ENCODE measurements at regions not wholly inside any gene's neighbourhood (a gene's known extent, or its start where the extent isn't known, plus 50 kb on each side); places are given as distances from the start of the nearest gene placed in this dataset.

DNA sequence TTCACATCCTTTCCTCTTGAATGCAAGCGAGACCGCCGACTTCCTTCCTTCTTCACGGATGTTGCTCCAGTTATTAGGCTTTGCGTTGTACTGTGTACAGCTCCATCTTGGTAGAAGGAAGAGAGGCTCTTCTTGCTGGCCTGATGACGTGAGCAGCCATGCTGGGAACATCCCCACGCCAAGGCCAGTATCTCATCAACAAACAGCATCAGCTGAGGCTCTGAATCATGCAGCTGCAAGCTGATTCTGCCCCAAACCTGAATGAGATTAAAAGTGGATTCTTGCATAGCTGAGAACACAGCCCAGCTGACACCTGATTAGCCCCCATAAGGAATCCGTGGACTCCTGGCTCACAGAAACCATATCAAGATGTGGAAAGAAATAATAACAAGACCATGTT, 809.6 kb downstream of the EFNB2 start:
- Mint-ChIP-seq H3K4me3 (no peak overlapping the region), H3K36me3 (ENCODE audit: low read depth) (no peaks in the 10 kb centered on the region), H3K27me3 (ENCODE audit: insufficient read depth, low read depth, poor library complexity) (no peaks in the 10 kb centered on the region), H3K4me1 (no peaks in the 10 kb centered on the region), H3K9me3 (no peaks in the 10 kb centered on the region), H3K27ac (no peak overlapping the region)
- Histone ChIP-seq H3F3A (replicated peaks; ENCODE audit: low read depth) (no peaks in the 10 kb centered on the region), H3K27me3 (ENCODE audit: insufficient read depth) (no peaks in the 10 kb centered on the region), H3K4me2 (no peak overlapping the region), H2AFZ (no peak overlapping the region), H4K20me1 (replicated peaks; ENCODE audit: insufficient read depth) (no peaks in the 10 kb centered on the region), H3K9me2 (ENCODE audit: insufficient read depth) (peaks cover 11% of the 10 kb centered on the region; the same call in 1 of the 2 replicates), H3K4me1 (ENCODE audit: insufficient read depth) (no peaks in the 10 kb centered on the region), H3K79me2 (replicated peaks; ENCODE audit: insufficient read depth) (no peaks in the 10 kb centered on the region), H3K27ac (ENCODE audit: low read depth) (no peak overlapping the region), H3K4me3 (no peak overlapping the region), H3K36me3 (ENCODE audit: insufficient read depth) (no peaks in the 10 kb centered on the region)
- TF ChIP-seq POLR2AphosphoS5 (IDR thresholded peaks at IDR 0.05; ENCODE audit: low read depth), result no peak
- ATAC-seq (no peak), DNase-seq (ENCODE audit: low spot score) (no peak)

DNA sequence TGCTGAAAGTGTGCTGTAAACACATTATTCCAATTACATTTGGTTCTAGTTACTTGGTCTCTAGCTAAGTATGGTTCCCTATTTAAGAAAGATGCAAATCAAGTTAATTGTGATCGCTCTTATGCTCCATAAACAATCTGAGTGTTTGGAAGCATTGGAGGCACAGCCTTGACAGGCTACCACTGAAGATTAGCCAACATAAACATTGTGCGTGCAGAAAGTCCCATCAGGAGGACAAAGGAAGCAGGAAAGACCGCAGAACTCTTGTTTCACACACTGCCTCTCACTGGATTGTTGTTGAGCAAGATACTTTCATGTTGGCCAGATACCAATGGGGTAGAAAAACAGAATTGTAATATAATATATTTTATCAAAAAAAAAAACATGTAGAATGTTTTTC, 814.4 kb downstream of the EFNB2 start:
- Histone ChIP-seq H4K20me1 (replicated peaks; ENCODE audit: insufficient read depth) (no peaks in the 10 kb centered on the region), H3K27ac (ENCODE audit: low read depth) (no peak overlapping the region), H3K36me3 (ENCODE audit: insufficient read depth) (no peaks in the 10 kb centered on the region), H3K79me2 (replicated peaks; ENCODE audit: insufficient read depth) (no peaks in the 10 kb centered on the region), H3K4me2 (no peak overlapping the region), H3K9me2 (ENCODE audit: insufficient read depth) (peaks cover 11% of the 10 kb centered on the region; the same call in 1 of the 2 replicates), H3F3A (replicated peaks; ENCODE audit: low read depth) (no peaks in the 10 kb centered on the region), H3K4me3 (no peak overlapping the region), H2AFZ (no peak overlapping the region), H3K27me3 (ENCODE audit: insufficient read depth) (no peaks in the 10 kb centered on the region), H3K4me1 (ENCODE audit: insufficient read depth) (0 out of 2 replicates have a peak, but pooled peaks cover 2% of the 10 kb centered on the region)
- no peak for TF ChIP-seq EZH2 (IDR thresholded peaks at IDR 0.05; ENCODE audit: low read depth, unreplicated experiment)
- TF ChIP-seq, protein P1, sequence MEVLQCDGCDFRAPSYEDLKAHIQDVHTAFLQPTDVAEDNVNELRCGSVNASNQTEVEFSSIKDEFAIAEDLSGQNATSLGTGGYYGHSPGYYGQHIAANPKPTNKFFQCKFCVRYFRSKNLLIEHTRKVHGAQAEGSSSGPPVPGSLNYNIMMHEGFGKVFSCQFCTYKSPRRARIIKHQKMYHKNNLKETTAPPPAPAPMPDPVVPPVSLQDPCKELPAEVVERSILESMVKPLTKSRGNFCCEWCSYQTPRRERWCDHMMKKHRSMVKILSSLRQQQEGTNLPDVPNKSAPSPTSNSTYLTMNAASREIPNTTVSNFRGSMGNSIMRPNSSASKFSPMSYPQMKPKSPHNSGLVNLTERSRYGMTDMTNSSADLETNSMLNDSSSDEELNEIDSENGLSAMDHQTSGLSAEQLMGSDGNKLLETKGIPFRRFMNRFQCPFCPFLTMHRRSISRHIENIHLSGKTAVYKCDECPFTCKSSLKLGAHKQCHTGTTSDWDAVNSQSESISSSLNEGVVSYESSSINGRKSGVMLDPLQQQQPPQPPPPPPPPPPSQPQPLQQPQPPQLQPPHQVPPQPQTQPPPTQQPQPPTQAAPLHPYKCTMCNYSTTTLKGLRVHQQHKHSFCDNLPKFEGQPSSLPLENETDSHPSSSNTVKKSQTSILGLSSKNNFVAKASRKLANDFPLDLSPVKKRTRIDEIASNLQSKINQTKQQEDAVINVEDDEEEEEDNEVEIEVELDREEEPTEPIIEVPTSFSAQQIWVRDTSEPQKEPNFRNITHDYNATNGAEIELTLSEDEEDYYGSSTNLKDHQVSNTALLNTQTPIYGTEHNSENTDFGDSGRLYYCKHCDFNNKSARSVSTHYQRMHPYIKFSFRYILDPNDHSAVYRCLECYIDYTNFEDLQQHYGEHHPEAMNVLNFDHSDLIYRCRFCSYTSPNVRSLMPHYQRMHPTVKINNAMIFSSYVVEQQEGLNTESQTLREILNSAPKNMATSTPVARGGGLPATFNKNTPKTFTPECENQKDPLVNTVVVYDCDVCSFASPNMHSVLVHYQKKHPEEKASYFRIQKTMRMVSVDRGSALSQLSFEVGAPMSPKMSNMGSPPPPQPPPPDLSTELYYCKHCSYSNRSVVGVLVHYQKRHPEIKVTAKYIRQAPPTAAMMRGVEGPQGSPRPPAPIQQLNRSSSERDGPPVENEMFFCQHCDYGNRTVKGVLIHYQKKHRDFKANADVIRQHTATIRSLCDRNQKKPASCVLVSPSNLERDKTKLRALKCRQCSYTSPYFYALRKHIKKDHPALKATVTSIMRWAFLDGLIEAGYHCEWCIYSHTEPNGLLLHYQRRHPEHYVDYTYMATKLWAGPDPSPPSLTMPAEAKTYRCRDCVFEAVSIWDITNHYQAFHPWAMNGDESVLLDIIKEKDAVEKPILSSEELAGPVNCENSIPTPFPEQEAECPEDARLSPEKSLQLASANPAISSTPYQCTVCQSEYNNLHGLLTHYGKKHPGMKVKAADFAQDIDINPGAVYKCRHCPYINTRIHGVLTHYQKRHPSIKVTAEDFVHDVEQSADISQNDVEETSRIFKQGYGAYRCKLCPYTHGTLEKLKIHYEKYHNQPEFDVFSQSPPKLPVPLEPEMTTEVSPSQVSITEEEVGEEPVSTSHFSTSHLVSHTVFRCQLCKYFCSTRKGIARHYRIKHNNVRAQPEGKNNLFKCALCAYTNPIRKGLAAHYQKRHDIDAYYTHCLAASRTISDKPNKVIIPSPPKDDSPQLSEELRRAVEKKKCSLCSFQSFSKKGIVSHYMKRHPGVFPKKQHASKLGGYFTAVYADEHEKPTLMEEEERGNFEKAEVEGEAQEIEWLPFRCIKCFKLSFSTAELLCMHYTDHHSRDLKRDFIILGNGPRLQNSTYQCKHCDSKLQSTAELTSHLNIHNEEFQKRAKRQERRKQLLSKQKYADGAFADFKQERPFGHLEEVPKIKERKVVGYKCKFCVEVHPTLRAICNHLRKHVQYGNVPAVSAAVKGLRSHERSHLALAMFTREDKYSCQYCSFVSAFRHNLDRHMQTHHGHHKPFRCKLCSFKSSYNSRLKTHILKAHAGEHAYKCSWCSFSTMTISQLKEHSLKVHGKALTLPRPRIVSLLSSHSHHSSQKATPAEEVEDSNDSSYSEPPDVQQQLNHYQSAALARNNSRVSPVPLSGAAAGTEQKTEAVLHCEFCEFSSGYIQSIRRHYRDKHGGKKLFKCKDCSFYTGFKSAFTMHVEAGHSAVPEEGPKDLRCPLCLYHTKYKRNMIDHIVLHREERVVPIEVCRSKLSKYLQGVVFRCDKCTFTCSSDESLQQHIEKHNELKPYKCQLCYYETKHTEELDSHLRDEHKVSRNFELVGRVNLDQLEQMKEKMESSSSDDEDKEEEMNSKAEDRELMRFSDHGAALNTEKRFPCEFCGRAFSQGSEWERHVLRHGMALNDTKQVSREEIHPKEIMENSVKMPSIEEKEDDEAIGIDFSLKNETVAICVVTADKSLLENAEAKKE (CRISPR knock-in tag; IDR thresholded peaks at IDR 0.05), result no peak
- no peak for TF ChIP-seq STAT1 (IDR thresholded peaks at IDR 0.05; ENCODE audit: unreplicated experiment)
- Mint-ChIP-seq H3K27me3 (ENCODE audit: insufficient read depth, low read depth, poor library complexity) (no peaks in the 10 kb centered on the region), H3K9me3 (no peaks in the 10 kb centered on the region), H3K4me1 (peaks cover 9% of the 10 kb centered on the region; the same call in 2 of the 3 replicates), H3K36me3 (ENCODE audit: low read depth) (no peaks in the 10 kb centered on the region), H3K4me3 (no peak overlapping the region), H3K27ac (no peak overlapping the region)
- ATAC-seq (no peak), DNase-seq (ENCODE audit: low spot score) (no peak)

Measured in GM23338 (cell line).